ENCODE measurements at regions not wholly inside any gene's neighbourhood (a gene's known extent, or its start where the extent isn't known, plus 50 kb on each side); places are given as distances from the start of the nearest gene placed in this dataset.

DNA sequence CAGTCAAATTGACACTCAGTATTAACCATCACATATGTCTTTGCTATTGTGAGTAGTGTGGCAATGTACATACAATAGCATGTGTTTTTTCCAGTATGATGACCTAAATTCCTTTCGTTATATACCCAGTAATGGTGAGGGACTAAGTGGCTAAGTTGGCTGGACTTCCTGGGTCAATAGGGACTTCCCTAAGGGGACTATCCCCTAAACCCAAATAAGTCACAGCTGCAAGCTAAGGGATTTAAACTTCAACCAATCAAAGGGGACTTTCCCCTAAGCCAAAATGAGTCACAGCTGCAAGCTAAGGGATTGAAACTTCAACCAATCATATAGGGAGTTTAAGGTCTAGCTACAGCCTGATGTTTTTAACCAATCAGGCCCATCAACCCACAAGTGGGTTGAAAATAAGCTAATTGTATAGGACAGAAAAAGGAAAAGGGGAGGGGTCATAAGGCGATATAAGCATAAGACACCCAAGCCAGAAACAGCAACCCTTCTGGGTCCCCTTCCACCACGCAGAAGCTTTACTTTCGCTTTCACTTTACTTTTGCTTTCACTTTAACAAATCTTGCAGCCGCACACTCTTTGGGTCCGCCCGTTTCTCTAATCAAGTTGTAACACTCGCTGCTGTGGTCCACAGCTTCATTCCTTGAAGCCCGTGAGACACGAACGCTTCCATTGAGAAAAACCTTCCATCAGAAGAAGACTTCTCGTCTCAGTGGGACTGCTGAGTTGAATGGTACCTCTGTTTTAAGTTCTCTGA is 404.4 kb downstream of the FLRT2 start:
- H3K4me3 Mint-ChIP-seq, result no peak overlapping the region
- Histone ChIP-seq H3K27ac (ENCODE audit: low read depth, low read length) (no peak overlapping the region), H3K36me3 (ENCODE audit: control insufficient read depth, insufficient read depth, low read length) (no peaks in the 10 kb centered on the region), H3K4me1 (ENCODE audit: control insufficient read depth, insufficient read depth, low read length) (no peaks in the 10 kb centered on the region), H3K9ac (ENCODE audit: extremely low read depth, low read length, poor library complexity, severe bottlenecking) (no peak overlapping the region), H3K9me3 (ENCODE audit: control insufficient read depth, low read length) (peaks cover 15% of the 10 kb centered on the region), H3K4me3 (ENCODE audit: low read length) (no peak overlapping the region), H3K27me3 (ENCODE audit: control insufficient read depth, insufficient read depth, low read length, poor library complexity, severe bottlenecking) (no peaks in the 10 kb centered on the region)
- H3K27me3 Mint-ChIP-seq (ENCODE audit: insufficient read depth), result no peaks in the 10 kb centered on the region
- H3K4me1 Mint-ChIP-seq, result no peaks in the 10 kb centered on the region
- no peak for DNase-seq
- no peak overlapping the region for H3K27ac Mint-ChIP-seq
- H3K9me3 Mint-ChIP-seq, result peaks cover 26% of the 10 kb centered on the region
- H3K36me3 Mint-ChIP-seq (ENCODE audit: low read depth), result peaks cover 5% of the 10 kb centered on the region
- TF ChIP-seq, protein P1, sequence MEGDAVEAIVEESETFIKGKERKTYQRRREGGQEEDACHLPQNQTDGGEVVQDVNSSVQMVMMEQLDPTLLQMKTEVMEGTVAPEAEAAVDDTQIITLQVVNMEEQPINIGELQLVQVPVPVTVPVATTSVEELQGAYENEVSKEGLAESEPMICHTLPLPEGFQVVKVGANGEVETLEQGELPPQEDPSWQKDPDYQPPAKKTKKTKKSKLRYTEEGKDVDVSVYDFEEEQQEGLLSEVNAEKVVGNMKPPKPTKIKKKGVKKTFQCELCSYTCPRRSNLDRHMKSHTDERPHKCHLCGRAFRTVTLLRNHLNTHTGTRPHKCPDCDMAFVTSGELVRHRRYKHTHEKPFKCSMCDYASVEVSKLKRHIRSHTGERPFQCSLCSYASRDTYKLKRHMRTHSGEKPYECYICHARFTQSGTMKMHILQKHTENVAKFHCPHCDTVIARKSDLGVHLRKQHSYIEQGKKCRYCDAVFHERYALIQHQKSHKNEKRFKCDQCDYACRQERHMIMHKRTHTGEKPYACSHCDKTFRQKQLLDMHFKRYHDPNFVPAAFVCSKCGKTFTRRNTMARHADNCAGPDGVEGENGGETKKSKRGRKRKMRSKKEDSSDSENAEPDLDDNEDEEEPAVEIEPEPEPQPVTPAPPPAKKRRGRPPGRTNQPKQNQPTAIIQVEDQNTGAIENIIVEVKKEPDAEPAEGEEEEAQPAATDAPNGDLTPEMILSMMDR (conservative IDR thresholded peaks at IDR 0.05), result no peak
- WGBS, 2 experiments (ENCODE audit: insufficient coverage in 1 of 2, insufficient read length in 1 of 2), result 93 to 95% methylated on average over 10 to 12 of the region's 12 CpGs

DNA sequence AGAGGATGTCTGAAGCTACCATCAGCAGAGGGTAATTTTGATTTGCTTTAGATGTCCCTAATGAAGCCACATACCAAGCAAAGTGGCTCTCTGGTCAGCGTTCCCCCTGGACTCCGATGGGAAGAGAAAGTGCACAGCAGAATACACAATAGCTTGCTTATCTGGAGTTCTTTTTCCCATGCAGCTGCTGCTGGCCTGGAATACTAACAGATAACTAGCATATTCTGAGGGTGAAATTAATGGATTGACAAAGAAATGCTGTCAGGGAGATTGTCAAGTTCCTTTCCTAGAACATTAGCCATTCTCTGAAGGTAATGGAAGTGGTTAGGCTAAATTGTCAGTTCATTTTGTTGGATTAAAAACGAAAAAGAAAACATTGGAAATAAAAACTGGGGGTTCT is 391.3 kb downstream of the FLRT2 start:
- 92 to 100% methylated on average over 2 to 3 of the region's 3 CpGs for WGBS, 2 experiments (ENCODE audit: insufficient coverage in 1 of 2, insufficient read length in 1 of 2)
- no peak overlapping the region for H3K27ac Mint-ChIP-seq
- Histone ChIP-seq H3K9me3 (ENCODE audit: control insufficient read depth, low read length) (no peaks in the 10 kb centered on the region), H3K27ac (ENCODE audit: low read depth, low read length) (no peak overlapping the region), H3K4me1 (ENCODE audit: control insufficient read depth, insufficient read depth, low read length) (no peaks in the 10 kb centered on the region), H3K36me3 (ENCODE audit: control insufficient read depth, insufficient read depth, low read length) (no peaks in the 10 kb centered on the region), H3K4me3 (ENCODE audit: low read length) (no peak overlapping the region), H3K9ac (ENCODE audit: extremely low read depth, low read length, poor library complexity, severe bottlenecking) (no peak overlapping the region), H3K27me3 (ENCODE audit: control insufficient read depth, insufficient read depth, low read length, poor library complexity, severe bottlenecking) (no peaks in the 10 kb centered on the region)
- H3K9me3 Mint-ChIP-seq, result no peaks in the 10 kb centered on the region
- TF ChIP-seq, protein P1 (conservative IDR thresholded peaks at IDR 0.05), result no peak
- DNase-seq, result no peak
- H3K27me3 Mint-ChIP-seq (ENCODE audit: insufficient read depth), result no peaks in the 10 kb centered on the region
- H3K4me1 Mint-ChIP-seq, result no peaks in the 10 kb centered on the region
- no peaks in the 10 kb centered on the region for H3K36me3 Mint-ChIP-seq (ENCODE audit: low read depth)
- no peak overlapping the region for H3K4me3 Mint-ChIP-seq

DNA sequence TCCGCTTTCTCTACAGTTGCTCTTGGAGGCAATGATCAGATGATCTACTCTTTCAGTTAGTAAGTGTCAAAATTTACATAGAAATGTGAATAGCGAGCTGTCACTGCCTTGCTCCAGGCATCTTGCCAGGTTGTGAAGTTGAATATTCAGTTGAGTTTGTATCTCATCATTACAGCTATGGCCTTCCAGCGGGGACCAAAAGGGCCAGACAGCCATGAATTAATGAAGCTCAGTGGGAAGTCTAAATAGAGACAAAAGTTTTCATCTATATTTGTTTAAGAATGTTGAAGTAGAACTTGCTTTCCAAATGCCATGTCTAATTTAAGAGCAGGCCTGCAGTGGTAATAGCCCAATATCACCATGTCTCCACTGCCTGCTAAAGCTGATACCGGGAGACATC is 387.8 kb downstream of the FLRT2 start:
- no peaks in the 10 kb centered on the region for H3K9me3 ChIP-seq (ENCODE audit: control insufficient read depth, low read length)
- DNase-seq, result no peak
- no peaks in the 10 kb centered on the region for H3K27me3 ChIP-seq (ENCODE audit: control insufficient read depth, insufficient read depth, low read length, poor library complexity, severe bottlenecking)
- H3K36me3 ChIP-seq (ENCODE audit: control insufficient read depth, insufficient read depth, low read length), result no peaks in the 10 kb centered on the region
- no peaks in the 10 kb centered on the region for H3K4me1 Mint-ChIP-seq
- no peaks in the 10 kb centered on the region for H3K4me1 ChIP-seq (ENCODE audit: control insufficient read depth, insufficient read depth, low read length)
- H3K4me3 ChIP-seq (ENCODE audit: low read length), result no peak overlapping the region
- no peak overlapping the region for H3K27ac ChIP-seq (ENCODE audit: low read depth, low read length)
- no peak overlapping the region for H3K27ac Mint-ChIP-seq
- H3K27me3 Mint-ChIP-seq (ENCODE audit: insufficient read depth), result no peaks in the 10 kb centered on the region
- H3K36me3 Mint-ChIP-seq (ENCODE audit: low read depth), result peaks cover 2% of the 10 kb centered on the region
- H3K9ac ChIP-seq (ENCODE audit: extremely low read depth, low read length, poor library complexity, severe bottlenecking), result no peak overlapping the region
- WGBS, 2 experiments (ENCODE audit: insufficient coverage in 1 of 2, insufficient read length in 1 of 2), result 85 to 93% methylated on average over 3 to 4 of the region's 4 CpGs
- TF ChIP-seq, protein P1 (conservative IDR thresholded peaks at IDR 0.05), result no peak
- H3K9me3 Mint-ChIP-seq, result peaks cover 4% of the 10 kb centered on the region
- no peak overlapping the region for H3K4me3 Mint-ChIP-seq

All from endodermal cell (in vitro differentiated cells).